OCI-LY1 (cell line): ENCODE measurements at regions not wholly inside any gene's neighbourhood (a gene's known extent, or its start where the extent isn't known, plus 50 kb on each side); places are given as distances from the start of the nearest gene placed in this dataset.

Source experiments
- H2AFZ ChIP-seq: fragments of 200-600 bp; sonication (generic), shearing (Covaris generic); 2 replicates; pipeline ENCODE4 v1.6.0; 2014; ENCODE audit warnings: antibody characterized with exemption, mild to moderate bottlenecking, low read length
- H3F3A ChIP-seq: fragments of 200-600 bp; sonication (generic), shearing (Covaris generic); 2 replicates; pipeline ENCODE4 v1.6.0; 2014; ENCODE audit warnings: mild to moderate bottlenecking, antibody characterized with exemption, low read length, moderate library complexity; ENCODE audit not compliant: insufficient read depth
- H3K27ac ChIP-seq: fragments of 200-600 bp; sonication (generic); 2 replicates; pipeline ENCODE4 v1.5.1; 2014; ENCODE audit warnings: low read length, mixed run types, mild to moderate bottlenecking, low read depth; ENCODE audit not compliant: poor library complexity, severe bottlenecking
- H3K27me3 ChIP-seq: fragments of 200-600 bp; sonication (generic); 2 replicates; pipeline ENCODE4 v1.6.0; 2014; ENCODE audit warnings: antibody characterized with exemption, mild to moderate bottlenecking, low read length, moderate library complexity; ENCODE audit not compliant: insufficient read depth
- H3K36me3 ChIP-seq: fragments of 200-600 bp; sonication (generic); 2 replicates; pipeline ENCODE4 v1.6.1; 2014; ENCODE audit warnings: mild to moderate bottlenecking, antibody characterized with exemption, low read length, moderate library complexity, mixed read lengths; ENCODE audit not compliant: insufficient read depth
- H3K4me1 ChIP-seq: fragments of 200-600 bp; sonication (generic); 2 replicates; pipeline ENCODE4 v1.5.1; 2014; ENCODE audit warnings: mild to moderate bottlenecking, low read length, moderate library complexity; ENCODE audit not compliant: insufficient read depth, severe bottlenecking
- H3K4me2 ChIP-seq: fragments of 200-600 bp; sonication (generic), shearing (Covaris generic); 2 replicates; pipeline ENCODE4 v1.6.1; 2014; ENCODE audit warnings: low read length
- H3K4me3 ChIP-seq: fragments of 200-600 bp; sonication (generic); 2 replicates; pipeline ENCODE4 v1.5.1; 2014; ENCODE audit warnings: low read length, low read depth, mild to moderate bottlenecking, mixed read lengths; ENCODE audit not compliant: poor library complexity, severe bottlenecking
- H3K79me2 ChIP-seq: fragments of 200-600 bp; shearing (Covaris generic); 2 replicates; pipeline ENCODE4 v1.6.1; 2016; ENCODE audit warnings: mixed run types, low read length, mixed read lengths; ENCODE audit not compliant: insufficient read depth
- H3K9ac ChIP-seq: fragments of 200-600 bp; sonication (generic), shearing (Covaris generic); 2 replicates; pipeline ENCODE4 v1.6.1; 2014; ENCODE audit warnings: mild to moderate bottlenecking, low read length, mixed read lengths
- H3K9me2 ChIP-seq: fragments of 200-600 bp; sonication (generic), shearing (Covaris generic); 2 replicates; pipeline ENCODE4 v1.6.1; 2014; ENCODE audit warnings: low read depth, mild to moderate bottlenecking, low read length, mixed read lengths
- H3K9me3 ChIP-seq: fragments of 200-600 bp; shearing (Covaris generic); 2 replicates; pipeline ENCODE4 v1.6.1; 2014; ENCODE audit warnings: low read length, mixed read lengths
- H4K20me1 ChIP-seq: fragments of 200-600 bp; sonication (generic), shearing (Covaris generic); 2 replicates; pipeline ENCODE4 v1.6.0; 2016; ENCODE audit warnings: mild to moderate bottlenecking, low read length; ENCODE audit not compliant: insufficient read depth
- CTCF ChIP-seq: fragments of 200-600 bp; sonication (generic), shearing (Covaris generic); IDR thresholded peaks from 2 replicates; pipeline ENCODE4 v1.5.1; 2017; ENCODE audit warnings: mild to moderate bottlenecking, antibody characterized with exemption, low read length, moderate library complexity, mixed read lengths
- EZH2 ChIP-seq: fragments of 200-600 bp; sonication (generic), shearing (Covaris generic); IDR thresholded peaks from 2 replicates; pipeline ENCODE4 v1.8.0; 2017; ENCODE audit warnings: borderline replicate concordance, mixed run types, mild to moderate bottlenecking, antibody characterized with exemption, low read length, moderate library complexity, mixed read lengths

- Histone ChIP-seq H3K27me3 (no peaks in the 10 kb centered on the region; the same call in 1 of the 2 replicates), H3F3A (no peaks in the 10 kb centered on the region), H3K9me2 (no peaks in the 10 kb centered on the region), H3K9ac (no peak overlapping the region), H3K27ac (no peak overlapping the region), H3K4me3 (no peak overlapping the region), H3K79me2 (no peaks in the 10 kb centered on the region), H3K4me1 (no peaks in the 10 kb centered on the region), H3K4me2 (no peak overlapping the region), H2AFZ (no peak overlapping the region), H3K36me3 (no peaks in the 10 kb centered on the region), H3K9me3 (no peaks in the 10 kb centered on the region), H4K20me1 (no peaks in the 10 kb centered on the region)
- TF ChIP-seq EZH2 (no peak), CTCF (no peak)
Measured at GRCh38 chr7:25926451-25926850, 225.5 kb upstream of the NFE2L3 start.

- Histone ChIP-seq H3K36me3 (no peaks in the 10 kb centered on the region), H3K9me3 (no peaks in the 10 kb centered on the region), H3K4me2 (no peak overlapping the region), H3K79me2 (no peaks in the 10 kb centered on the region), H3K27me3 (no peaks in the 10 kb centered on the region; the same call in 1 of the 2 replicates), H3K4me1 (no peaks in the 10 kb centered on the region), H3K27ac (no peak overlapping the region), H2AFZ (no peak overlapping the region), H3F3A (no peaks in the 10 kb centered on the region), H3K9ac (no peak overlapping the region), H3K4me3 (no peak overlapping the region), H3K9me2 (no peaks in the 10 kb centered on the region), H4K20me1 (no peaks in the 10 kb centered on the region)
- TF ChIP-seq EZH2 (no peak), CTCF (no peak)
Measured at GRCh38 chr7:25926891-25927625, 224.9 kb upstream of the NFE2L3 start.

GRCh38 chr7:25927626-25927978, 224.4 kb upstream of the NFE2L3 start:
- Histone ChIP-seq H2AFZ (no peak overlapping the region), H3K27ac (no peak overlapping the region), H3K9me2 (no peaks in the 10 kb centered on the region), H3K4me3 (no peak overlapping the region), H3K4me2 (no peak overlapping the region), H4K20me1 (no peaks in the 10 kb centered on the region), H3F3A (no peaks in the 10 kb centered on the region), H3K36me3 (no peaks in the 10 kb centered on the region), H3K9me3 (no peaks in the 10 kb centered on the region), H3K4me1 (no peaks in the 10 kb centered on the region), H3K79me2 (no peaks in the 10 kb centered on the region), H3K27me3 (no peaks in the 10 kb centered on the region; the same call in 1 of the 2 replicates), H3K9ac (no peak overlapping the region)
- no peak for TF ChIP-seq CTCF
- no peak for TF ChIP-seq EZH2
